Spleen (tissue), 7 donors: ENCODE measurements at regions not wholly inside any gene's neighbourhood (a gene's known extent, or its start where the extent isn't known, plus 50 kb on each side); places are given as distances from the start of the nearest gene placed in this dataset.

ENCODE experiments used
- POLR2A ChIP-seq, 3 donors: fragments of 450-650 bp; IDR thresholded peaks; one replicate each; pipeline ENCODE4 v1.5.1; 2017; ENCODE audit warnings: antibody characterized with exemption in 3 of 3, mild to moderate bottlenecking in 1 of 3
- TF ChIP-seq, protein P1 (sequence below), 11 experiments: fragments of 200-600 bp in 7 of 11; fragments of 450-650 bp in 4 of 11; sonication (generic) in 4 of 11; IDR thresholded peaks in 8 of 11; conservative IDR thresholded peaks in 3 of 11; 1 replicate in 7 of 11; 2 replicates in 4 of 11; pipeline versions ENCODE4 v1.4.0 to v1.8.0; 2016 to 2021; ENCODE audit warnings: antibody characterized with exemption in 11 of 11, inconsistent platforms in 4 of 11, mild to moderate bottlenecking in 1 of 11
- donor health status: DM: no; HTN: no; CAD: no; lungs with moderate emphysema.
- donor health status: DM: no; HTN: no; CAD: no.
- donor health status: DM: no; HTN: no; CAD: no.

DNA sequence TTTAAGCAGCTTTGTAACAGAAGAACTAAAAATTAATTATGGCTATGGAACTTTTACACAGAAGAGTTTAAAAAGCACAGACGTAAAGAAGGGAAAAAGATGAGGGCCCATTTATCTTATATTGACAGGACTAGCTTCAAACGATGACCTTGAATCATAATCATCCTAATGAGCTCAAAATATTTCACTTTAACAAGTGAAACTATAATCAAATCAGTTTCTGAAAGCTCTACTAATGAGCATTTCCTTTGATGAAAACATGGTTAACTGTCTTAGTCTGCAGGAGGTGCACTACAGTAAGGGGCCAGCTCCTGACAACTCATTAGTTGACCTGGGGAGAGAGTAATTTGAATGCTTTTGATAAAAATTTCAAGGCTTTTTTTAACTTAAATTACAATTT, 228.0 kb upstream of the DEFB112 start:
- TF ChIP-seq, protein P1, sequence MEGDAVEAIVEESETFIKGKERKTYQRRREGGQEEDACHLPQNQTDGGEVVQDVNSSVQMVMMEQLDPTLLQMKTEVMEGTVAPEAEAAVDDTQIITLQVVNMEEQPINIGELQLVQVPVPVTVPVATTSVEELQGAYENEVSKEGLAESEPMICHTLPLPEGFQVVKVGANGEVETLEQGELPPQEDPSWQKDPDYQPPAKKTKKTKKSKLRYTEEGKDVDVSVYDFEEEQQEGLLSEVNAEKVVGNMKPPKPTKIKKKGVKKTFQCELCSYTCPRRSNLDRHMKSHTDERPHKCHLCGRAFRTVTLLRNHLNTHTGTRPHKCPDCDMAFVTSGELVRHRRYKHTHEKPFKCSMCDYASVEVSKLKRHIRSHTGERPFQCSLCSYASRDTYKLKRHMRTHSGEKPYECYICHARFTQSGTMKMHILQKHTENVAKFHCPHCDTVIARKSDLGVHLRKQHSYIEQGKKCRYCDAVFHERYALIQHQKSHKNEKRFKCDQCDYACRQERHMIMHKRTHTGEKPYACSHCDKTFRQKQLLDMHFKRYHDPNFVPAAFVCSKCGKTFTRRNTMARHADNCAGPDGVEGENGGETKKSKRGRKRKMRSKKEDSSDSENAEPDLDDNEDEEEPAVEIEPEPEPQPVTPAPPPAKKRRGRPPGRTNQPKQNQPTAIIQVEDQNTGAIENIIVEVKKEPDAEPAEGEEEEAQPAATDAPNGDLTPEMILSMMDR (IDR thresholded peaks at IDR 0.05 in 8 of 11, conservative IDR thresholded peaks at IDR 0.05 in 3 of 11): no peak
- no peak for TF ChIP-seq POLR2A (IDR thresholded peaks at IDR 0.05)
